NCI-H345 treated with DMSO at 0.1 percent for 48 hours (cell line): ENCODE measurements at regions not wholly inside any gene's neighbourhood (a gene's known extent, or its start where the extent isn't known, plus 50 kb on each side); places are given as distances from the start of the nearest gene placed in this dataset.

Experiments
- DNase-seq: peaks from one replicate; lab custom pipeline; 2025; ENCODE audit not compliant: unreplicated experiment; lab: John Stamatoyannopoulos, UW

DNA sequence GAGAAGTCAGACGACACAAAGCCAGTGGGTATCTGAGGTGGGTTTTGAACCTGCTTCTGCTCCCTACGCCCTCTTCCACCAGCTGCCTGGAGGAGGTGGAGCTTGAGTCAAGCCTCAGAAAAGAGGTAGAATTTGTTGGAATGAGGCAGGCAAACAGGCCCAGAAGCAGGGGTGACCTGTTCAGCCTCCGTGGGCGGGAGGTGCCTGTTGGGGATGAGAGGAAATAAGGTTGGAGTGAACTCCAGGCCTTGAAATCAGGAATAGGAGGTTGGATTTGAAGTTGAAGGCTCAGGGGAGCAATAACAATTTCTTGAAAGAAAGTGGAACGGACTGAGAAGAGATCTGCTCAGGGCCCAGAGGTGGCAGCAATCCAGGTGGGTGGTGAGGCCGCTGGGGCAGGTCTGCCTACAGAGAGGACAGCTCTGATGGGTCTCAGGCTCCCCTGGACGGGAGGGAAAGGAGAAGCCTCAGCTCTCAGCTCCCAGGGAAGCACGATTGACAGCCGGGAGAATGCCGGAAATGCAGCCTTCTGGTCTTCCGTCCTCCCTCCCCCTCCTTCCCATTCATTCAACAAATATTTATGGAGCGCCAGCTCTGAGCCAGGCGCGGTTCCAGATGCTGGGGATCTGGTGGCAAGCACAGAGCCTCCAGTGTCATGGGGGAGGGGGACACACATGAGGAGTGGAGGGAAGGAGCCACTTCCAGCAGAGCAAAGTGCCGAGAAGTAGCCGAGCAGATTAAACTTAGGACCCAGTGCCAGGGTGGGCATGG, 61.9 kb upstream of the CIBAR2 start:
- DNase-seq, result no peak

DNA sequence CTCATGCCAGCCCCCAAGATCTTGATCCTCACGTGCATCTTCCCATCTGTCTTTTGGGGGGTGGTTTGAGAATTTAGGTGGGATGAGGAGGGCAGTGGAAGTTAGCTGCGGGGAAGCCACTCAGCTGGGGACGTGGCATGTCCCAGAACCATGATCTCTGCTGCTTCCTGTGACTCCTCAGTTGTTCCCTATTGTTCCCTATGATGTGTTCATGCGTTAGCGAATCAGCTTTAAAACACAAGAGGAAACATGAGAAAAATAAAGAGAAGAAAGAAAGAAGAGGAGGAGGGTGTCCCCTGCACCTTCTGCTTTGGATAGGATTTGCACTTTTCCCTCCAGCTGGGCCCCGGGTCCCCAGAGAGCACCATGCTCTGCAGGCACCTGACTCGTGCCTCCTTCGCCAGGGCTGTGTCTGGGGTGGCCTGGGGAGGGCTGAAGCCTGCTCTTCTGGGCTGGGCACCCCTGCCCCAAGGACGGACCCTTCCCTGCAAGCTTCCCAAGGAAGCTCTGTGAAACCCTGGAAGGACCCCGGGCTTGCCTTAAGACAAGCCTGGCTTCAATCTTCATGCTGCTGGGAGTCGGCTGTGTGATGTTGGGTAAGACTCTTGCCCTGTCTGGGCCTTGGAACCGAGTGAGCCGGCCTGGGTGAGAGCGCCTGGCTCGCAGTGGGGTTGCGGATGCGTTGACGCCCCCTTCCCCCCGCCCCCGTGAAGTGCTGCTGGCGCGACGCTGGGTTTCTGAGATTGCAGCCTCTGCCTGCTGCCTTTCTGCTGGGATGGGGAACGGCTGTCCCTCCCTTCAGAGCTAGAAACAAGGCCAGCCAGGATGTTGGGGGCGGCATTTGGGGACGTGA, 62.8 kb upstream of the CIBAR2 start:
- DNase-seq, result no peak

- DNase-seq, result no peak
Measured at GRCh38 chr16:85175724-85176233, 63.5 kb upstream of the CIBAR2 start.

DNA sequence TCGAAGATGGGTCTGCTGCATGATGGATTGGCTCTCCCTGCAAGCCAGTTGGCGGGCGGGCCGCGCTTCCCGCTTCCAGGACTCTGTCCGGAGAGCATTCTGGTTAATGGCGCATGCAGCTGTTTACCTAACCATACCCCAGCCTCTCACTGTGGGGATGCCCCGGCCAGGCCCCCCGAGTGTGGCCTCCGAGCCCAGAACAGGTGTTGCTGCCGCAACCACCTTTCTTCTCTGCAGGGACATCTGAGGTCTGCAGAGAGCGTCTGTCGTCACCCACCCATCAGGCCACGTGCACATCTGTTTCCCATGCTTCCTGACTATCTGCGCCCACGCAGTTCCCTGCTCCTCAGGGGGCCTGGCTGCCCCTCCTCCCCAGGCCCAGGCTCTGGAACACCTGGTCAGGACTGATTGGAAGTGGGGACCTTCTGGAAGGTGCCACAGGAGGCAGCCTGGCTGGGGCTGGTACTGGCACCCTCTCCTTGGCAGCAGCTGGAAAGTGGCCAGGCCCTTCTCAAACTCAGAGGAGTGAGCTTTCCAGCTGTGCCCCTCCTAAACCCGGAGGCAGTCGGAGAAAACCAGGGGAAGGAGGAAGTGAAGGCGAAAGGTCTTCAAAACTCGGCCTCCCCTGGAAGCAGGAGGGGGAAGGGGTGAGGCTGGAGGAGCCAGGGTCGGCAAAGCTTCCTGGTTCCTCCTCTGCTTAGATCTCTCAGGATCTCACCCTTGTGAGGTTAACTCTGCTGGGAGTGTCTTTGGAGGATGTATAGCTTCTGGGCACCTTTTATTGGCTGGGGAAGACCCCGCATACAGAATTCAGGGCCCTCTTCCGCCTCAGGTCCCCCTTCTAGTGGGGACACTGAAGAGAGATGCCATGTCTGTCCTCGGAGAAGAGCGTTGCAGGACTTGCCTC, 64.5 kb upstream of the CIBAR2 start:
- no peak for DNase-seq

GRCh38 chr16:85177448-85177846, 65.2 kb upstream of the CIBAR2 start:
- no peak for DNase-seq

DNA sequence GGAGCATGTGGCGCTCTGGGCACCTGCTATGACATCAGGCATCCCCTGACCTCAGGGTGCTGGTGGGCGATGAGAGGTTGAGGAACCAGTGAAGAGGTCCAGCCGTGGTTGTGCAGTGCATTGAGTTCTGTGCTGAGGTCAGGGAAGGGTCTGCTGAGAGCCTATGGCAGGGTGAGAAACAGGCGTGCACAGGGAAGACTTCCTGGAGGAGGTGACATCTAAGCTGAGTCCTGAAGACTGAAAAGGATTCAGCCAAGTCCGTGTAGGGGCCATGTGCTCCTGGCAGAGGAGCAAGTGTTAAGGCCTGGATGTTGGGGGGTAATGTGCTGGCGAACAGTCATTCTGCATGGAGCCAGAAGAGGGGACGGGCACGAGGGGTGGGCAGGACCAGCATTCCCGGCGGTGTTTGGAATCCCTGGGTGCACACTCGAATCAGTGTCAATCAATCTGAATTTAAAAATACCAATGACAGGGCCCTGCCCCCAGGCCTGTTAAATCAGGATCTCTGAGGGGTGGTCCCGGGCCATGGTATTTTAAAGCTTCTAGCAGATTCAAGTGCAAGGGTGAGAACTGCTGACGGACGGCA, 65.8 kb upstream of the CIBAR2 start:
- no peak for DNase-seq

DNA sequence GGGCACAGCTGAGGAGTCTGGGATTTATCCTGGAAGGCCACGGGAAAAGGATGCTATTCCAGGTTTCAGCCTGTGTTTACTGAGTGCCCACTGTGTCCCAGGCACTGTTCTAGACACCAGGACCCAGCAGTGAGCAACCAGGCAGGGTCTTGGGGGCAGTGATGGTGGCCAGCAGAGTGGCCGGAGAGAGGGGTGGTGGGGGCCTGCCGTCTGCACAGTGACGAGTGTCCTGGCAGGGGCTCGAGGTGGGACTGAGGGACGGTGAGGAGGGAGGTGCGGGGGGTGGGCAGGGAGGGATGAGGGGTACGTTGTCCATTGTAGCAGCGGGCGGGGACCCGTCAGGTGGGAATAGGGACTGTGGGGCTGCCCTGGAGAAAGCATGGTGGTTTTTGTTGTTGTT, 66.3 kb upstream of the CIBAR2 start:
- no peak for DNase-seq

GRCh38 chr16:85179344-85180046, 67.2 kb upstream of the CIBAR2 start:
- DNase-seq, result no peak

- DNase-seq, result no peak
Measured at GRCh38 chr16:85180047-85180826, 68.0 kb upstream of the CIBAR2 start.

- DNase-seq, result no peak
Measured at GRCh38 chr16:85180827-85181738, 68.8 kb upstream of the CIBAR2 start.

- no peak for DNase-seq
Measured at GRCh38 chr16:85181739-85182129, 69.5 kb upstream of the CIBAR2 start.

DNA sequence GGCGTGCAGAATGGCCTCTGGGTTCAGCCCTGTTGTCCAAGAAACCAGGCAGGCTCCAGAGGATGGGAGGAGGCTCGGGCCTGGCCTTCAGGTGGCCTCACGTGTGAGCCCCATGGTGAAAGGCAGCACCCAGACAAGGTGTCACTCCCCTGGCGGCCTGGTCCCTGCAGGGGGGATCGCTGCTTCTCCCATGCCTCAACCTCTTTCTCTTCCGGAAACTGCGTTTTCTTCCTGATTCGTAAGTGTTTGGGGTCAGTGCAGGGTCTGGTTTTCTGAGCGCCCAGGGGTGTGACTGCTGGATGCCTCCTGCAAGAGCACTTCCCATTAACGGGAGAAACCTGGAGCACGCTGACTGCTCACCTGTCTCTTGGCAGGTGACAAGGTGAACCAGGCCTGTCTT, 70.0 kb upstream of the CIBAR2 start:
- no peak for DNase-seq

GRCh38 chr16:85182774-85183173, 70.5 kb upstream of the CIBAR2 start:
- no peak for DNase-seq

DNA sequence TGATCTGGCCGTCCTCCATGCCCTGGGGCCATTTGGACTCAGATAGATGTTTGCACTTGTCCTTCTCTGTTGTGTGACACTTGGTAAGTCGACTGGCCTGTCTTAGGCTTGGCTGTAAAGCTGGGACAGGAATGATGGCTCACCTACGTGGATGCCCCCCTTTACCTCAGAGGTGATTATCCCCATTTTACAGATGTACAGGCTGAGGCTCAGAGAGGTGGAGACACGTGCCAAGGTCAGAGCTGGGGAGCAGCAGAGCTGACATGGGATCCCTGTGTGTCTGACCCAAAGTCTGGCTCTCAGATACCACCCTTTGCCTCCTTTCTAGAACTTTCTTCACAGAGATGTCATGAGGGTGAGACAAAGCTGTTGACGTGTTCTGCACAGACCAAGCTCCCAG, 71.3 kb upstream of the CIBAR2 start:
- no peak for DNase-seq

DNA sequence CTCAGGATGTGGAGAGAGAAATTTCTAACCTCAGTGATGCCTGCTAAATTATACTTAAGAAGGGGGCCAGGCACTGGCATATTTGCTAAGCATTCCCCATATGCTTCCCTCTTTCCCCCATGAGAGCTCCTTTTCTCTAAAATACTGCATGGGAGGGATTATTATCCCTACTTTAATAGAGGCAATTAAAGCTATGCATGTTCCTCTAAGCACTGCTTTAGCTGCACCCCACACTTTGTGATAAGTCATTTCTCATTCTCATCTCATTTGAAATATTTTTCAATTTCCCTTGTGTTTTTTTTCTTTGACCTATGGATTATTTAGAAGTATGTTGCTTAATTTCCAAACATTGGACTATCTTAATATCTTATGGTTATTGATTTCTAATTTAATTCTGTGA, 72.1 kb upstream of the CIBAR2 start:
- no peak for DNase-seq

DNA sequence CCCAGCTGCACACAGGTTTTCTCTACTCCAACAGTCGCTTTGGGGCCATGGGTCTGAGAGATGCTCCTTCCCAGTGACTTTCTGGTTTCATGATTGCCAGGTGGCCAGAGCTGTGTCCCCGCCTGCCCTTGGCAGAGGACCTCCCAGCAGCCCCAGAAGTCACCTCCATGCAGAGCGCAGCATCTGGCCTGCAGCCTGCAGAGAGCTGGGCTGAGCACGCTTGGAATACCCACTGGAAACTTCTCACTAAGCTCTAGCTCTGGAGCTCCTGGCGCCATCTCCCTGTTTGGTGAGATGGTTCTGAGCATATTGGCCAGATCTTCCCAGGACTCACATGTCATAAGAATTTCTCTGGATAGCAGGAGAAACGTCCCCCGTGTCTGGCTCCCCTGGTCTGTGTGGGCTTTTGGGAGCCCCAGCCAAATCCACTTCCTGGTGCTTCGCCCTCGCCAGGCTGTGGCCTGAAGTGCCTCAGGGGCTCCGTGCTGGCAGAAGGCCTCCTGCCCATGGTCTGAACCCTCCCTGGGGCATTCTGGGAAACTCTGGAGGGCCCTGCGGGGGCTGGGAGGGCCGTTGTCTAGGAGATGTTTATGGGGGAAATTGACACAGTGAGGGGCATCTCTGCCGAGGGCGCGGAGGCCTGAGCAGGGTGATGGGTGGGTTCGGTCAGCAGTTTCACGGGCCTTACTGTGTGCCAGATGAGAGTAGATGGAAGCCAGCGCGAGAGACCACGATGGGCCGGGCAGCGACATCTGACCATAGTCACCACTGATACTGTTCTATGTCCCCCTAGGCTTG, 73.2 kb upstream of the CIBAR2 start:
- DNase-seq, result no peak

DNA sequence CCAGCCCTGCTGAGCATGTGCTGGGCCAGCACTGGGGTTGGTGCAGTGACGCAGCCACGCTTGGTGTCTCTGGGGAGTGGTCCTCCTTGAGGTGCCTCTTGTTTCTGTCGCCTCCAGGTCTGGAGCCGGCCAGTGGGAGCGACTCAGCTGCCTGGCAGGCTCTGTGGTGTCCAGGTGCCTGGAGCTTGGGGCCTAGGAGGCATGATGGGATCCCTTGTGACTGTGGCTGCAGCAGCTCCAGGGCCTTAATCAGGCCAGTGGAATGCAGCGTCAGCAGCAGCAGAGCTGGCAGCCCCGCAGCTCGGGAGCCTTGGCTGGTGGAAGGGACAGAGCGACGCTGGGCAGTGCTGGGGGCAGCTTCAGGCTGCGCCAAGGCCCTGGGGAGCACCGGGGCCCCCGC, 74.7 kb upstream of the CIBAR2 start:
- DNase-seq, result no peak

GRCh38 chr16:85187447-85187846, 75.2 kb upstream of the CIBAR2 start:
- no peak for DNase-seq
